ENCODE measurements at regions not wholly inside any gene's neighbourhood (a gene's known extent, or its start where the extent isn't known, plus 50 kb on each side); places are given as distances from the start of the nearest gene placed in this dataset.
A peak's percentile ranks its signal among the peaks of the same experiment; 100 is the strongest.

- CTCF ChIA-PET, result interaction anchor here (0.6 kb wide), 1 partner anchor 95 kb away, joined by 4 read pairs; no protein-coding TSS in a partner anchor
- H3K9me3 ChIP-seq (ENCODE audit: control insufficient read depth, insufficient read depth, low read length), result no peaks in the 10 kb centered on the region
These were observed 129.9 kb downstream of the BOD1 start for GRCh38 chr5:173486355-173487225.

More at GRCh38 chr5:173486355-173487225, 129.9 kb downstream of the BOD1 start:
- Histone ChIP-seq H3K4me3 (ENCODE audit: insufficient read depth, low read depth, low read length) (no peak overlapping the region), H3K36me3 (ENCODE audit: control insufficient read depth, insufficient read depth, low read length) (no peaks in the 10 kb centered on the region), H3K27me3 (ENCODE audit: control insufficient read depth, insufficient read depth, low read length) (no peaks in the 10 kb centered on the region), H4K8ac (ENCODE audit: low read depth in 2 of 2, low read length in 2 of 2) (no peak overlapping the region), H3K56ac (ENCODE audit: extremely low read depth, insufficient read depth, low read length) (no peak overlapping the region), H3K23ac (ENCODE audit: low read depth, low read length) (no peak overlapping the region), H4K91ac (ENCODE audit: insufficient read depth, low read depth, low read length) (no peak overlapping the region), H2AK5ac (ENCODE audit: low read depth, low read length) (no peak overlapping the region; the same call in 1 of the 2 replicates), H4K20me1 (ENCODE audit: insufficient read depth, low read length) (no peaks in the 10 kb centered on the region), H3K79me1 (ENCODE audit: low read depth in 1 of 2, low read length in 2 of 2) (no peaks in the 10 kb centered on the region), H2BK120ac (ENCODE audit: low read depth, low read length) (no peak overlapping the region), H4K5ac (ENCODE audit: low read depth, low read length) (no peak overlapping the region), H2AFZ (replicated peaks; ENCODE audit: low read length, poor library complexity) (no peak overlapping the region), H3K4me1 (ENCODE audit: control insufficient read depth, insufficient read depth, low read length) (no peaks in the 10 kb centered on the region), H2BK15ac (ENCODE audit: low read depth, low read length) (no peak overlapping the region), H3K4me2 (ENCODE audit: low read depth, low read length) (no peak overlapping the region), H3K9ac (ENCODE audit: low read depth, low read length) (no peak overlapping the region), H3K4ac (ENCODE audit: low read depth, low read length) (no peak overlapping the region), H3K27ac (ENCODE audit: insufficient read depth, low read length) (no peak overlapping the region), H3K18ac (ENCODE audit: low read depth, low read length) (no peak overlapping the region), H2BK5ac (ENCODE audit: low read depth, low read length, poor library complexity, severe bottlenecking) (no peak overlapping the region), H2AK9ac (replicated peaks; ENCODE audit: low read depth, low read length, poor library complexity) (peak overlapping the region; percentile 11), H3K14ac (replicated peaks; ENCODE audit: low read depth, low read length) (no peak overlapping the region), H2BK20ac (ENCODE audit: low read depth, low read length) (no peak overlapping the region), H3K9me1 (ENCODE audit: insufficient read depth, low read length) (no peaks in the 10 kb centered on the region)
- dilution Hi-C loops (cut with HindIII; ENCODE audit: low sequenced_read_pairs, unreplicated experiment) (no loop called here), in situ Hi-C loops (cut with MboI; ENCODE audit: low sequenced_read_pairs) (no loop called here), intact Hi-C loops (cut with micrococcal nuclease) (no loop called here)
- TF ChIP-seq POLR2A (IDR thresholded peaks at IDR 0.05; ENCODE audit: low read depth, low read length) (no peak), NFE2L2 (IDR thresholded peaks at IDR 0.05; ENCODE audit: low read depth, low read length) (no peak), ELK1 (IDR thresholded peaks at IDR 0.05; ENCODE audit: borderline replicate concordance, low read depth, low read length) (no peak), MAFK (IDR thresholded peaks at IDR 0.05; ENCODE audit: low read depth, low read length) (no peak), RFX5 (IDR thresholded peaks at IDR 0.05; ENCODE audit: low read depth, low read length) (no peak), MXI1 (IDR thresholded peaks at IDR 0.05; ENCODE audit: borderline replicate concordance, low read depth, low read length) (no peak)
- 100% methylated on average over 1 of the region's 6 CpGs; no CpG with 5 or more reads in 1 of the 2 experiments for WGBS, 2 experiments (ENCODE audit: extremely low coverage in 2 of 2, insufficient read length in 1 of 2)
- ATAC-seq (ENCODE audit: low read depth) (no peak), DNase-seq (no peak)
- no TSS peak for BruUV-seq (replicated peaks)
- POLR2A ChIA-PET (ENCODE audit: unreplicated experiment), result no interaction called here
